ENCODE measurements at regions not wholly inside any gene's neighbourhood (a gene's known extent, or its start where the extent isn't known, plus 50 kb on each side); places are given as distances from the start of the nearest gene placed in this dataset.

DNA sequence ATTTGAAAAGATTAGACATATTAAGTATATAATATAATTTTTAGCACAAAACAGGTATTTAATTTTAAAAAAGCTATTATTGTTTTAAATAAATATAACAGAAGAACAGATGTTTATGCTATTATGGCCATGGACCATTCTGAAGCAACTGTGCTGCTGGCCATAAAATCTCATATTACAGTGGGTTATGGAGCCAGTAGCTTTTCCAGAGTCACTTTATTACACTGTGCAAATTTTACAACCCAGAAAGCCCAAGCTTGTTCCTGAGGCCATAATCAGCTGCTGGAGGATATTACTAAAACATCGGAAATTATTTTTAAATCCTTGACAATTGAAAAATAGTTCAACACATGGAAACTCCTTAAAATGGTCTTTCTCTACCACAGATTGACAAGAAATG, 557.3 kb upstream of the KCNMB2 start:
- DNase-seq: no peak

- DNase-seq: no peak
Observed at GRCh38 chr3:177979703-177980102, 556.5 kb upstream of the KCNMB2 start.

GRCh38 chr3:177981576-177981975, 554.7 kb upstream of the KCNMB2 start:
- no peak for DNase-seq

- DNase-seq: no peak
Observed at GRCh38 chr3:177982034-177982433, 554.2 kb upstream of the KCNMB2 start.

DNA sequence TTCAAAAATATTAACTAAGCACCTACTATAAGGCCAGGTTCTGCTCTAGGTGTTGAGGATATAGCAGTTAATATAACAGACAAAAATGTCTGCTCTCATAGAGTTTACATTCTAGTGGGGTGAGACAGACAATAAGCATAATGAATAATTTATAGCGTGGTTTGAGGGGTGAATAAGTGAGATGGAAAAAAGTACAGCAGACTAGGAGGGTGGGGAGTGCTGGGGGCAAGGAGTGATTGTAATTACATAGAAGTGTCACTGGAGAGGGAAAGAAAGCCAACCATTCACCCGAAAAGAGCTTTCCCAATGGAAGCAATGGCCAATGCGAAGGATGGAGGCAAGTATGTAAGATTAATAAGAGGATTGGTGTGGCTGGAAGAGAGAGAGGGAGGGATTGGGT, 552.9 kb upstream of the KCNMB2 start:
- no peak for DNase-seq

GRCh38 chr3:177992993-177993970, 543.0 kb upstream of the KCNMB2 start:
- no peak for DNase-seq

DNA sequence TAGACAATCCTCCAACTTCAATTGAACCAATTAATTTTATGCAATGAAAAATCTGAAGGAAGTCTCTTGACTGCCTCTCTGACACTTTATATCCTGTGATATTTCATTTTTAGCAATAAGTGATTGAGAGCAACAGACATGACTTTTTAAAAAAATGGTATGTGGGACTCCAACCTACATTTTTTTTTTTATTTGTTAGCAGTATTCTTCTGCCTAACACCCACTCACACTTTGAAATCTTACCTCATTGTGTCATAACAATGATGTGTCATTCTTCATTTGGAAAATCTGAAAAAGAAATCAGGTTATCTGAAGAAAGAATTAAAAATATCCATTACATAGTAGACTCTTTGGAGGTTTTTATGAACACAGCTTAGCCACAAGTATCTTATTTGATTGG, 541.3 kb upstream of the KCNMB2 start:
- DNase-seq: no peak

DNA sequence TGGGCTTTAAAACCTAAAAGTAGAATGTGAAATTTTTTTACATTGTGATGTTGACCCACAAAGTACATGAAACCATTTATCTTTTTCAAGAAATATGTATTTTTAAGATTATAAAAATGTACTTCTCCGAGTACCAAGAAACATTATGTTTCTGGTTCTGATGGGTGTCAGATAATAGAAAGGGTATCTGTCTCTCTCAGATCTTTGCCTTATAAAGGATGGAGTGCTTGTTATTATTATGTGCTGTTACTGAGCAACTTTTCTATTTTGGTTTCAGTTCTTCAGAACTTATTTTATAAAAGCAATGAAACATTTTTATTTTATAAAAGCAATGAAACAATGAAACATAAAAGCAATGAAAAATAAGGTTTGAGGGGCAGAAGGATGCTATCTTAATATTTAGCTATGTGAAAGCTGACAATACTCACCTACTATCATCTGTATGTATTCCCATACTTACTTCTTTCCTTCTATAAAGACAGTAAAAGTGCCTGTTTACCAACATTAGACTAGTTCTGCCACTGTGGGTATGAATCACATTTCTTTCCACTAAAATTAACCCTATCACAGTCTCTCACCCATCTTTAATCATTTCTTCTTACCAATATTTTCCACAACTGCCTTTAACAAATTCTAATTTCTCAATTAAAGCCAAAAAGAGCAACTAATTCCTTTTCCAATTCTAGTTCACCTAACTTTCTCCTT, 540.7 kb upstream of the KCNMB2 start:
- no peak for DNase-seq

DNA sequence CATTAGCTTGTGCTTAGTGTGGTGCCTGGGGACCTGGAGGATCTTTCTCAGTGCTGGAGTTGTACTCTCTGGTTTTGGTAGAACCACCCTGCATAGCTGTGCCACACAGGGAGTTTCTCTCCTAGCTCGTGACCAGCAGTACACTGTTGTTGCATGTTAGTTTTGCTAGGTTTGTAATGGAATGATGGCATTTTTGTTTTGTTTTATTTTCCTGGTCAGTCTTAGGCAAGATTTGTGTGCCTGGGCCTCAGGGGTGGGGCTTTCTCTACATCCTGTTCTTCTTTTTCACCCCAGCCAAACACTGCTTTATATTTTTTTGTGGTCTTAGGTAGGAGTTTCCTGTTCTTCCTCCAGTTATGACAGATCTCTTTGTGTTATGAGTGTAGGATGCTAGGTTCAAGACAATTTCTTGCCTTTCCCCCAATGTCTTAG, 534.5 kb upstream of the KCNMB2 start:
- no peak for DNase-seq

- DNase-seq: no peak
Observed at GRCh38 chr3:178002113-178002512, 534.1 kb upstream of the KCNMB2 start.

- no peak for DNase-seq
Observed at GRCh38 chr3:178003756-178004155, 532.5 kb upstream of the KCNMB2 start.

DNA sequence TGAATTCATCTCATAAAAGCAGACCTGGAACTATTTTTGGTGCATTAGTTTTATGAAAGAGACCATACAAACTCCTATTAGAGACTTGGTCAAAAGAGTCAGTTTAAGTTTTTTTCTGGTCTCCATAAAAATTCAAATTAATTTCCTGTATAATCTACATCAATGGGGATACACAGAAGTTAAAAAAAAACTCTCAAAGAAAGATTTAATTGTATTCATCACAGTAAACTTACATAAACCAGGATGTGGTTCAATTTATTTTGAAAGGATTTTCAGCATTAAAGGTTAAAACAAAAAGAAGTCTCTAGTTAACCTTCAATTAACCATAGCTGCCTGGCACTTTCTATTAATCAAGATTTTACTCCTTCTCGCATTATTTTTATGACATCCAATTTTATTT, 530.3 kb upstream of the KCNMB2 start:
- no peak for DNase-seq

DNA sequence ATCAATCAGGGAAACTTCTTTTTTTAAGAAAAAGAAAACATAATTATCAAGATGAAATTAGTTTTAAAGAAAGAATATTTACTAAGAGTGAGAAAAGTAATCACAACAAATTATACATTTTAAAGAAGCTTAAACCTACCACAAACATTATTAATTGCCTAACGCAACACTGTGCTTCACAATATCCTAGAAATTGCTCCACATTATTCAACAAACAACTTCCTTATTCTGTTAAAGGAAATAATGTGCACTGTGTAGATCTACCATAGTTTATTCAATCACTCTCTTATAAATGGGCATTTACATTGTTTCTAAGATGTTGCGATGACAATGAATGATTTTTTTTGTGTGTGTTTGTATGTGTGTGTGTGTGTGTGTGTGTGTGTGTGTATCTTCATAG, 525.9 kb upstream of the KCNMB2 start:
- no peak for DNase-seq

- no peak for DNase-seq
Observed at GRCh38 chr3:178019645-178020044, 516.6 kb upstream of the KCNMB2 start.

DNA sequence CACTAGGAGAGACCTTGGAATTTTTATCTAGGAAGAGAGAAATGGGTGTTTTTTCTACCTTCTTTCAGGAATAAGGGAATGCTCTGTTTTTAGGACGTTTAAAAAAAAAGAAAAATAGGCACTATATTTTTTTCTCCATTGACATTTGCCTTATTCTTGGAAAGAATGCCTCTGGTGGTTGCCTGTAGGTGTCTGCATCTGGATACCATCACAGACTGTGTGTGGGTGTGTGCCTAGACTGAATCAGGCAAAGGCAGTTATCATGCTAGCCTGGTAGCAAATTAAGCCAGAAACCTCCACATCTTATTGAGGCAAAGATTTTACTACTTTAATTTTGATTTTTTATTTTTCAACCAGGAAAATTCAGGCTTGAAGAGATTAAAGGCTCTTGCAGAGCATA, 513.6 kb upstream of the KCNMB2 start:
- no peak for DNase-seq

- DNase-seq: no peak
Observed at GRCh38 chr3:178028933-178029332, 507.3 kb upstream of the KCNMB2 start.

DNA sequence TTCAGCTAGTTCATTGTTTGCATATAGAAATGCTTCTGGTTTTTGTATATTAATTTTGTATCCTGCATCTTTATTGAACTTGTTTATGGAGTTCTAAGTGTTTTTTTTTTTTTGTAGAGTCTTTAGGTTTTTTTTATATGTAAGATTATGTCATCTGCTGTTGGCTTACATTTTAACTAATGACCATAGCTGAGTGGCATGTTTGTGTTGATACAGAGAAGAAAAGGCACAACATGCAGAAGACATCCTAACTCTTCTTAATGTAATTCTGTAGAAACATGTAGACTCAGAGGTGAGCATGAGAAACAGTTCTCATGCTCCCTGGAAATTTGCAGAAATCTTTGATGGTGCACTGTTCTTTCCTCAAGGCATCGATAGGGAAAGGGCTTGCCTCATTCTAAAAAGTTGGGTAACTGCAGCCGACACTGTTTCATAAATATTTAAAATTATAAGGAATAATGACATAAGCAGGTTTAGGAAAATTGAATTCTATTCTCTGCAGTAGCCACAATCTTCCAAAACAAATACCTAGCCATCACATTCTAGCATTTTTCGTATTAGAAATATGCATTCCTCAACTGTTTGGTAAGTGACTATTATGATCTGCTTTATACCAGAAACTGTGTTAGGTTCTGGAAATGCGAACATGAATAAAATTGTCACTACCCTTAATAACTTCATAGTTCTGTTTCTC, 499.6 kb upstream of the KCNMB2 start:
- no peak for DNase-seq

GRCh38 chr3:178041931-178042330, 494.3 kb upstream of the KCNMB2 start:
- DNase-seq: no peak

DNA sequence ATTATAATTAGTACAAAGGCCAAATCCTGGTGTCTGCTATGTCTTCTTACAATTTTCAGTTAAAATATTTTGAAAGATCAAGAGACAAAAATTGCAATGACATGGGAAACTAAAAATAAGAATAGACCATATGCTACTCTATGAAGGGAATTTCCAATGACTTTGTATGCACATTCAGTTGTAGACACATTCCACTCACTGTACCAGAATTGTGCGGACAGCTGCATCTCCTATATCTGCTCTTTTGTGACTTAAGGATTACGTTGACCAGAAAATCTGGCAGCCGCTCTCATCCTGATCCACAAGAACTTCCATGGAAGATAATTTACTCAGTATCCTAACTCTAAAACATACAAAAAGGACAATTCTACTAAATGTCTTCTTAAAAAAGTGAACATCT, 493.9 kb upstream of the KCNMB2 start:
- DNase-seq: no peak

GRCh38 chr3:178043084-178043483, 493.2 kb upstream of the KCNMB2 start:
- DNase-seq: no peak

DNA sequence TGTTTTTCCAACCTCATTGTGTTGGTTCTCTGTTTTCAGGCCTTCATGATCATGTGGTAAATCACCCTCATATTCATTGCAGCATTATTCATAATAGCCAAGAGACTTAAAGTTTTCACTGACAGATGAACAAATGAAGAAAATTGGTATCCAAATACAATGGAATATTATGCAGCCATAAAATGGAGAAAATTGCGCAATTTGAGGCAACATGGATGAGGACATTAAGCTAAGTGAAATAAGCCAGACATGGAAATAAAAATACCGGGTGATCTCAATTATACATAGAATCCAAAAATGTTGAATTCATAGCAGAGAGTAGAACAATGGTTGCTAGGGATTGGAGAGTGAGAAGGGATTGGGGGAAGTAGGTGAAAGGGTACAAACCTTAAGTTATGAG, 491.9 kb upstream of the KCNMB2 start:
- DNase-seq: no peak

- no peak for DNase-seq
Observed at GRCh38 chr3:178047496-178047895, 488.7 kb upstream of the KCNMB2 start.

DNA sequence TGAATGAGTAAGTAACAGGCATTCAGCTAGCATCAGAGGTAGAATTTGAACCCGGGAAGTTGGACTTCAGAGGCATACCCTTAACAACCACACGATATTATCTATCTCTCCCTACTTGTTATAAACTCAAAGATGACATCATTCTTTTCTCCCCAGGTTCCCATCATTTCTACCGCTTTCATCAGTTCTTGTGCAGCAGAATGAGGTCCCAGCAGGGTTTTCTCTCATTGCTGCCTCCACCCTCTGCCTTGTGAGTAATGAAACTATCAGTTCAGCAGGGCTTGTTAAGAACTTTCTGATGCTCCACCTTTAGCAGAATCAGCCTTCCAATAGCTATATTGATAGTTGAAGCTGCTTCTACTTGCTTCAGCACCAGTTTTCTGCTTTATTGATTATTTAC, 487.5 kb upstream of the KCNMB2 start:
- no peak for DNase-seq

DNA sequence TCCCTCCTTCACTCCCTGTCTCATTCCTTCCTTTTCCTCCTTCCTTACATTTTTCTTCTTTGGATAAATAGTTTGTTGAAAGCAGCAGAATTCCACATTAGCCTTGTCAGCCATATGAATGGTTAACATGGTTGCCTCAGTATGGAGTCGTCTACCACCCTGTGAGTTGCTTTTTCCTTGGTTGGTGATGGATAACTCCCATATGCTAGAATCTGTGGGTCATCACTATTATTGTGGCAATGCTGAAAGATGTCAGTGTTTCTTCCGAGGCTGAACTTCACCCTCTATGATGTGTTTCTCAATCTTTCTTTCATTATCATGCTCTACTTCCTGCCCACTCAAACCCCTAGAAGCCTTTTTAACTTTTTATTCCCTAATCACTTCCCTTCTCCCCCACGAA, 481.8 kb upstream of the KCNMB2 start:
- DNase-seq: no peak
